MM.1S (cell line): ENCODE measurements at regions not wholly inside any gene's neighbourhood (a gene's known extent, or its start where the extent isn't known, plus 50 kb on each side); places are given as distances from the start of the nearest gene placed in this dataset.

ENCODE experiments used
- DNase-seq: peaks from one replicate; pipeline ENCODE4 v3.0.0-alpha.2; 2015
- H2AFZ ChIP-seq: fragments of 300-600 bp; sonication (generic); 2 replicates; pipeline ENCODE4 v1.6.0; 2016; ENCODE audit warnings: antibody characterized with exemption, low read length
- H3F3A ChIP-seq: fragments of 300-600 bp; sonication (generic); 2 replicates; pipeline ENCODE4 v1.6.1; 2016; ENCODE audit warnings: mild to moderate bottlenecking, antibody characterized with exemption, low read length, moderate library complexity, mixed read lengths; ENCODE audit not compliant: insufficient read depth
- H3K27ac ChIP-seq: fragments of 300-600 bp; sonication (generic); 2 replicates; pipeline ENCODE4 v1.5.1; 2016; ENCODE audit warnings: mild to moderate bottlenecking, low read length
- H3K27me3 ChIP-seq: fragments of 300-600 bp; sonication (generic); replicated peaks from 2 replicates; pipeline ENCODE4 v1.6.0; 2016; ENCODE audit warnings: low read length; ENCODE audit not compliant: insufficient read depth
- H3K36me3 ChIP-seq: fragments of 300-600 bp; sonication (generic); replicated peaks from 2 replicates; pipeline ENCODE4 v1.6.1; 2016; ENCODE audit warnings: mild to moderate bottlenecking, low read length, mixed read lengths; ENCODE audit not compliant: insufficient read depth
- H3K4me1 ChIP-seq: fragments of 300-600 bp; sonication (generic); 2 replicates; pipeline ENCODE4 v1.6.1; 2016; ENCODE audit warnings: low read length, mixed read lengths
- H3K4me2 ChIP-seq: fragments of 300-600 bp; sonication (generic); 2 replicates; pipeline ENCODE4 v1.6.0; 2016; ENCODE audit warnings: low read depth, low read length
- H3K4me3 ChIP-seq: fragments of 300-600 bp; sonication (generic); 2 replicates; pipeline ENCODE4 v1.5.1; 2016; ENCODE audit warnings: low read length, mixed read lengths
- H3K79me2 ChIP-seq: fragments of 300-600 bp; sonication (generic); 2 replicates; pipeline ENCODE4 v1.6.1; 2016; ENCODE audit warnings: mixed run types, low read length, mixed read lengths
- H3K9ac ChIP-seq: fragments of 300-600 bp; sonication (generic); 2 replicates; pipeline ENCODE4 v1.6.1; 2016; ENCODE audit warnings: low read length, mixed read lengths
- H3K9me2 ChIP-seq: fragments of 300-600 bp; sonication (generic); replicated peaks from 2 replicates; pipeline ENCODE4 v1.6.1; 2016; ENCODE audit warnings: mild to moderate bottlenecking, low read length, mixed read lengths; ENCODE audit not compliant: insufficient read depth
- H3K9me3 ChIP-seq: fragments of 300-600 bp; sonication (generic); replicated peaks from 2 replicates; pipeline ENCODE4 v1.6.1; 2016; ENCODE audit warnings: mild to moderate bottlenecking, low read length, mixed read lengths; ENCODE audit not compliant: insufficient read depth
- H4K20me1 ChIP-seq: fragments of 300-600 bp; sonication (generic); 2 replicates; pipeline ENCODE4 v1.6.1; 2016; ENCODE audit warnings: mild to moderate bottlenecking, low read length, moderate library complexity, mixed read lengths; ENCODE audit not compliant: insufficient read depth
- CTCF ChIP-seq: fragments of 300-600 bp; sonication (generic); IDR thresholded peaks from 2 replicates; pipeline ENCODE4 v1.5.1; 2016; ENCODE audit warnings: antibody characterized with exemption, low read length, mixed read lengths
- EZH2 ChIP-seq: fragments of 300-600 bp; sonication (generic); optimal IDR thresholded peaks from 2 replicates; pipeline ENCODE3; 2017; ENCODE audit warnings: low read depth, mild to moderate bottlenecking, antibody characterized with exemption, low read length, mixed read lengths
- EZH2phosphoT487 ChIP-seq: fragments of 300-600 bp; sonication (generic); IDR thresholded peaks from 2 replicates; pipeline ENCODE4 v1.6.1; 2018; ENCODE audit warnings: antibody characterized with exemption, low read length

DNA sequence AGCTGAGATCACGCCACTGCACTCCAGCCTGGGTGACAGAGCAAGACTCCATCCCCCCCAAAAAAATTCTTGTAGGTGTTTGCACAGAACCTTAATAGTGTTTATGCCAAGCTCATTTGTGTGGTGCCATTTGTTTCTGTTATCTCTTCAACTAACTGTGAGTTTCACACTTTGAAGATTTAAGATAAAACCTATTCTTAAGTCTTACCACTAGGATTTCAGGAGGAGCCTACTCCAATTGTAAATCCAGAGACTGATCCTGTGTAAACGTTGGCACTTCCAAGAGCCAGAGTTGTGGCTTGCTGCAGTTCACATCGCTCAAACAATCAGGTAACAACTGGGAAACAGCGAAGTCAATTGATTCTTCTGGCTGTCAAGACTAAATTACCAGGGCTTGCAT lies 242.4 kb upstream of the SATB1 start:
- no peaks in the 10 kb centered on the region for H3F3A ChIP-seq
- TF ChIP-seq CTCF (no peak), EZH2 (no peak), EZH2phosphoT487 (no peak)
- H3K36me3 ChIP-seq: no peaks in the 10 kb centered on the region
- no peak overlapping the region for H3K9ac ChIP-seq
- DNase-seq: no peak
- no peaks in the 10 kb centered on the region for H3K9me3 ChIP-seq
- H3K79me2 ChIP-seq: no peaks in the 10 kb centered on the region
- H3K27ac ChIP-seq: no peak overlapping the region
- peaks cover 4% of the 10 kb centered on the region; the same call in 1 of the 2 replicates for H3K4me1 ChIP-seq
- H3K4me2 ChIP-seq: no peak overlapping the region
- no peaks in the 10 kb centered on the region for H3K9me2 ChIP-seq
- H2AFZ ChIP-seq: no peak overlapping the region
- H4K20me1 ChIP-seq: no peaks in the 10 kb centered on the region
- no peaks in the 10 kb centered on the region for H3K27me3 ChIP-seq
- no peak overlapping the region for H3K4me3 ChIP-seq

- Histone ChIP-seq H3K27me3 (no peaks in the 10 kb centered on the region), H2AFZ (no peak overlapping the region), H3K4me1 (no peaks in the 10 kb centered on the region), H3K36me3 (no peaks in the 10 kb centered on the region), H4K20me1 (no peaks in the 10 kb centered on the region), H3K79me2 (no peaks in the 10 kb centered on the region), H3K4me3 (no peak overlapping the region), H3F3A (no peaks in the 10 kb centered on the region), H3K9ac (no peak overlapping the region), H3K4me2 (no peak overlapping the region), H3K27ac (no peak overlapping the region), H3K9me3 (no peaks in the 10 kb centered on the region), H3K9me2 (no peaks in the 10 kb centered on the region)
- TF ChIP-seq EZH2phosphoT487: no peak
- DNase-seq: no peak
These were observed 241.5 kb upstream of the SATB1 start for GRCh38 chr3:18666655-18667054.

DNA sequence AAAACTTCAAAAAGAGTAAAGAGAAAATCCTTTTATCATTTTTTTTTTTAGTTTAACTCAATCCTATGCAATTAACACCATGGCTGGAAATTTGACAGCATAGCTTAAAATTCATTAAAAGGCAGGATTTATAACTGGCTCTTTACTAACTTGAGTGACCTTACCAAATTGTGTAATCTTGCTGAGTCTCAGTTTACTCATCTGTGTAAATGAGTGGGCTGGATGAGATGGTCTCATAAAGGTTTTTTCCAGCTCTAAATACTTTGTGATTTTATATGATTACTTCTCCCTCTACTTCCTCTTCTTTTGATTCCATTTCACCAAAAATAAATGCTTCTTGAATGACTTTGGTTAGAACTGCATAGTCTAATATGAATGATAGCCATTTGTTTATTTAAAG lies 234.9 kb upstream of the SATB1 start:
- H2AFZ ChIP-seq: no peak overlapping the region
- H3K4me3 ChIP-seq: no peak overlapping the region
- no peak overlapping the region for H3K9ac ChIP-seq
- no peaks in the 10 kb centered on the region for H3F3A ChIP-seq
- no peaks in the 10 kb centered on the region for H3K9me3 ChIP-seq
- no peaks in the 10 kb centered on the region for H3K36me3 ChIP-seq
- no peaks in the 10 kb centered on the region for H3K4me1 ChIP-seq
- no peak for DNase-seq
- no peaks in the 10 kb centered on the region for H3K79me2 ChIP-seq
- no peaks in the 10 kb centered on the region for H3K27me3 ChIP-seq
- no peaks in the 10 kb centered on the region for H4K20me1 ChIP-seq
- TF ChIP-seq EZH2: no peak
- no peak for TF ChIP-seq CTCF
- no peak for TF ChIP-seq EZH2phosphoT487
- no peak overlapping the region for H3K27ac ChIP-seq
- no peaks in the 10 kb centered on the region for H3K9me2 ChIP-seq
- H3K4me2 ChIP-seq: no peak overlapping the region

- Histone ChIP-seq H3F3A (no peaks in the 10 kb centered on the region), H3K9ac (no peak overlapping the region), H4K20me1 (no peaks in the 10 kb centered on the region), H3K27me3 (no peaks in the 10 kb centered on the region), H2AFZ (no peak overlapping the region), H3K4me3 (no peak overlapping the region), H3K9me2 (no peaks in the 10 kb centered on the region), H3K36me3 (no peaks in the 10 kb centered on the region), H3K4me2 (no peak overlapping the region), H3K9me3 (no peaks in the 10 kb centered on the region), H3K27ac (no peak overlapping the region), H3K4me1 (no peaks in the 10 kb centered on the region), H3K79me2 (no peaks in the 10 kb centered on the region)
- no peak for DNase-seq
- TF ChIP-seq EZH2: no peak
- TF ChIP-seq CTCF: no peak
- no peak for TF ChIP-seq EZH2phosphoT487
These were observed 233.0 kb upstream of the SATB1 start for GRCh38 chr3:18657858-18658820.
